ENCODE measurements at regions not wholly inside any gene's neighbourhood (a gene's known extent, or its start where the extent isn't known, plus 50 kb on each side); places are given as distances from the start of the nearest gene placed in this dataset.

GRCh38 chr10:94198324-94198723, 164.4 kb downstream of the NOC3L start:
- Histone ChIP-seq H3K4me1 (ENCODE audit: control insufficient read depth, insufficient read depth, low read length) (peaks cover 33% of the 10 kb centered on the region), H3K9me3 (replicated peaks; ENCODE audit: low read length) (no peaks in the 10 kb centered on the region), H3K9ac (ENCODE audit: low read depth, low read length) (no peak overlapping the region), H3K27me3 (ENCODE audit: control insufficient read depth, insufficient read depth, low read length) (no peaks in the 10 kb centered on the region), H3K4me3 (ENCODE audit: low read length) (no peak overlapping the region), H3K4me2 (ENCODE audit: low read length) (no peak overlapping the region), H3K36me3 (ENCODE audit: insufficient read depth, low read length) (no peaks in the 10 kb centered on the region)

- no peak overlapping the region for H3K4me3 ChIP-seq (ENCODE audit: low read length)
- H3K9me3 ChIP-seq (replicated peaks; ENCODE audit: low read length): no peaks in the 10 kb centered on the region
- no peak overlapping the region for H3K9ac ChIP-seq (ENCODE audit: low read depth, low read length)
- H3K4me2 ChIP-seq (ENCODE audit: low read length): peak overlapping the region; percentile 20
- peaks cover 22% of the 10 kb centered on the region for H3K4me1 ChIP-seq (ENCODE audit: control insufficient read depth, insufficient read depth, low read length)
- H3K36me3 ChIP-seq (ENCODE audit: insufficient read depth, low read length): no peaks in the 10 kb centered on the region
- no peaks in the 10 kb centered on the region for H3K27me3 ChIP-seq (ENCODE audit: control insufficient read depth, insufficient read depth, low read length)
Measured at GRCh38 chr10:94199565-94199964, 163.2 kb downstream of the NOC3L start.

- Histone ChIP-seq H3K4me1 (ENCODE audit: control insufficient read depth, insufficient read depth, low read length) (peaks cover 16% of the 10 kb centered on the region), H3K27me3 (ENCODE audit: control insufficient read depth, insufficient read depth, low read length) (no peaks in the 10 kb centered on the region), H3K4me2 (ENCODE audit: low read length) (no peak overlapping the region), H3K36me3 (ENCODE audit: insufficient read depth, low read length) (no peaks in the 10 kb centered on the region), H3K4me3 (ENCODE audit: low read length) (no peak overlapping the region), H3K9ac (ENCODE audit: low read depth, low read length) (no peak overlapping the region), H3K9me3 (replicated peaks; ENCODE audit: low read length) (no peaks in the 10 kb centered on the region)
Measured at GRCh38 chr10:94200146-94200837, 162.4 kb downstream of the NOC3L start.

- Histone ChIP-seq H3K9ac (ENCODE audit: low read depth, low read length) (no peak overlapping the region), H3K4me3 (ENCODE audit: low read length) (no peak overlapping the region), H3K4me1 (ENCODE audit: control insufficient read depth, insufficient read depth, low read length) (peaks cover 3% of the 10 kb centered on the region), H3K36me3 (ENCODE audit: insufficient read depth, low read length) (no peaks in the 10 kb centered on the region), H3K27me3 (ENCODE audit: control insufficient read depth, insufficient read depth, low read length) (no peaks in the 10 kb centered on the region), H3K4me2 (ENCODE audit: low read length) (no peak overlapping the region), H3K9me3 (replicated peaks; ENCODE audit: low read length) (no peaks in the 10 kb centered on the region)
Measured at GRCh38 chr10:94205396-94205831, 157.3 kb downstream of the NOC3L start.

- Histone ChIP-seq H3K9me3 (replicated peaks; ENCODE audit: low read length) (no peaks in the 10 kb centered on the region), H3K27me3 (ENCODE audit: control insufficient read depth, insufficient read depth, low read length) (no peaks in the 10 kb centered on the region), H3K4me1 (ENCODE audit: control insufficient read depth, insufficient read depth, low read length) (peaks cover 3% of the 10 kb centered on the region), H3K36me3 (ENCODE audit: insufficient read depth, low read length) (no peaks in the 10 kb centered on the region), H3K9ac (ENCODE audit: low read depth, low read length) (no peak overlapping the region), H3K4me3 (ENCODE audit: low read length) (no peak overlapping the region), H3K4me2 (ENCODE audit: low read length) (no peak overlapping the region)
Measured at GRCh38 chr10:94206176-94206575, 156.6 kb downstream of the NOC3L start.

GRCh38 chr10:94208315-94208714, 154.4 kb downstream of the NOC3L start:
- Histone ChIP-seq H3K9ac (ENCODE audit: low read depth, low read length) (no peak overlapping the region), H3K9me3 (replicated peaks; ENCODE audit: low read length) (no peaks in the 10 kb centered on the region), H3K4me3 (ENCODE audit: low read length) (no peak overlapping the region), H3K4me1 (ENCODE audit: control insufficient read depth, insufficient read depth, low read length) (peaks cover 11% of the 10 kb centered on the region), H3K27me3 (ENCODE audit: control insufficient read depth, insufficient read depth, low read length) (no peaks in the 10 kb centered on the region), H3K36me3 (ENCODE audit: insufficient read depth, low read length) (no peaks in the 10 kb centered on the region), H3K4me2 (ENCODE audit: low read length) (no peak overlapping the region)

GRCh38 chr10:94210440-94211168, 152.1 kb downstream of the NOC3L start:
- Histone ChIP-seq H3K9me3 (replicated peaks; ENCODE audit: low read length) (no peaks in the 10 kb centered on the region), H3K36me3 (ENCODE audit: insufficient read depth, low read length) (no peaks in the 10 kb centered on the region), H3K4me3 (ENCODE audit: low read length) (no peak overlapping the region), H3K27me3 (ENCODE audit: control insufficient read depth, insufficient read depth, low read length) (no peaks in the 10 kb centered on the region), H3K4me1 (ENCODE audit: control insufficient read depth, insufficient read depth, low read length) (peaks cover 10% of the 10 kb centered on the region), H3K9ac (ENCODE audit: low read depth, low read length) (no peak overlapping the region), H3K4me2 (ENCODE audit: low read length) (no peak overlapping the region)

- H3K4me3 ChIP-seq (ENCODE audit: low read length): no peak overlapping the region
- no peaks in the 10 kb centered on the region for H3K36me3 ChIP-seq (ENCODE audit: insufficient read depth, low read length)
- no peak overlapping the region for H3K9ac ChIP-seq (ENCODE audit: low read depth, low read length)
- no peaks in the 10 kb centered on the region for H3K9me3 ChIP-seq (replicated peaks; ENCODE audit: low read length)
- peaks cover 10% of the 10 kb centered on the region for H3K4me1 ChIP-seq (ENCODE audit: control insufficient read depth, insufficient read depth, low read length)
- H3K27me3 ChIP-seq (ENCODE audit: control insufficient read depth, insufficient read depth, low read length): no peaks in the 10 kb centered on the region
- H3K4me2 ChIP-seq (ENCODE audit: low read length): no peak overlapping the region
Measured at GRCh38 chr10:94211169-94211510, 151.6 kb downstream of the NOC3L start.

- Histone ChIP-seq H3K36me3 (ENCODE audit: insufficient read depth, low read length) (no peaks in the 10 kb centered on the region), H3K4me2 (ENCODE audit: low read length) (no peak overlapping the region), H3K4me3 (ENCODE audit: low read length) (no peak overlapping the region), H3K27me3 (ENCODE audit: control insufficient read depth, insufficient read depth, low read length) (no peaks in the 10 kb centered on the region), H3K9me3 (replicated peaks; ENCODE audit: low read length) (no peaks in the 10 kb centered on the region), H3K4me1 (ENCODE audit: control insufficient read depth, insufficient read depth, low read length) (peaks cover 10% of the 10 kb centered on the region), H3K9ac (ENCODE audit: low read depth, low read length) (no peak overlapping the region)
Measured at GRCh38 chr10:94213001-94213530, 149.7 kb downstream of the NOC3L start.

GRCh38 chr10:94213980-94214379, 148.8 kb downstream of the NOC3L start:
- Histone ChIP-seq H3K4me1 (ENCODE audit: control insufficient read depth, insufficient read depth, low read length) (peaks cover 10% of the 10 kb centered on the region), H3K9me3 (replicated peaks; ENCODE audit: low read length) (no peaks in the 10 kb centered on the region), H3K36me3 (ENCODE audit: insufficient read depth, low read length) (no peaks in the 10 kb centered on the region), H3K4me2 (ENCODE audit: low read length) (no peak overlapping the region), H3K4me3 (ENCODE audit: low read length) (no peak overlapping the region), H3K9ac (ENCODE audit: low read depth, low read length) (no peak overlapping the region), H3K27me3 (ENCODE audit: control insufficient read depth, insufficient read depth, low read length) (no peaks in the 10 kb centered on the region)

GRCh38 chr10:94214481-94214893, 148.3 kb downstream of the NOC3L start:
- H3K9me3 ChIP-seq (replicated peaks; ENCODE audit: low read length): no peaks in the 10 kb centered on the region
- H3K4me1 ChIP-seq (ENCODE audit: control insufficient read depth, insufficient read depth, low read length): peaks cover 12% of the 10 kb centered on the region
- no peak overlapping the region for H3K9ac ChIP-seq (ENCODE audit: low read depth, low read length)
- no peaks in the 10 kb centered on the region for H3K27me3 ChIP-seq (ENCODE audit: control insufficient read depth, insufficient read depth, low read length)
- no peak overlapping the region for H3K4me3 ChIP-seq (ENCODE audit: low read length)
- H3K36me3 ChIP-seq (ENCODE audit: insufficient read depth, low read length): no peaks in the 10 kb centered on the region
- no peak overlapping the region for H3K4me2 ChIP-seq (ENCODE audit: low read length)

GRCh38 chr10:94216201-94216600, 146.5 kb downstream of the NOC3L start:
- no peak overlapping the region for H3K9ac ChIP-seq (ENCODE audit: low read depth, low read length)
- no peak overlapping the region for H3K4me3 ChIP-seq (ENCODE audit: low read length)
- H3K9me3 ChIP-seq (replicated peaks; ENCODE audit: low read length): no peaks in the 10 kb centered on the region
- no peaks in the 10 kb centered on the region for H3K36me3 ChIP-seq (ENCODE audit: insufficient read depth, low read length)
- H3K4me1 ChIP-seq (ENCODE audit: control insufficient read depth, insufficient read depth, low read length): peaks cover 18% of the 10 kb centered on the region
- no peak overlapping the region for H3K4me2 ChIP-seq (ENCODE audit: low read length)
- H3K27me3 ChIP-seq (ENCODE audit: control insufficient read depth, insufficient read depth, low read length): no peaks in the 10 kb centered on the region

Measured in skeletal muscle satellite cell (primary cell).